ENCODE measurements at regions not wholly inside any gene's neighbourhood (a gene's known extent, or its start where the extent isn't known, plus 50 kb on each side); places are given as distances from the start of the nearest gene placed in this dataset.
"Not testable (repeated sequence)": the region's sequence is repeated elsewhere in the genome, so short reads cannot be mapped to it uniquely, and the experiment has no call there.

- no peaks in the 10 kb centered on the region for H3K4me1 ChIP-seq (ENCODE audit: insufficient read depth, low read length, severe bottlenecking)
- no peak overlapping the region for H2AFZ ChIP-seq (ENCODE audit: low read length)
- no peaks in the 10 kb centered on the region for H4K20me1 ChIP-seq (ENCODE audit: insufficient read depth, low read length)
- TF ChIP-seq CTCF (IDR thresholded peaks at IDR 0.05; ENCODE audit: low read length): no peak
- no peak for TF ChIP-seq EZH2 (IDR thresholded peaks at IDR 0.05; ENCODE audit: borderline replicate concordance, low read length)
- H3K9me2 ChIP-seq (ENCODE audit: low read depth, low read length): no peaks in the 10 kb centered on the region
- H3K4me2 ChIP-seq (ENCODE audit: low read length): no peak overlapping the region
- no peaks in the 10 kb centered on the region for H3K36me3 ChIP-seq (ENCODE audit: insufficient read depth, low read length)
- H3K9ac ChIP-seq (ENCODE audit: low read length): no peak overlapping the region
- H3K27me3 ChIP-seq (ENCODE audit: insufficient read depth, low read length): no peaks in the 10 kb centered on the region
- no peak overlapping the region for H3K4me3 ChIP-seq (ENCODE audit: low read depth, low read length, poor library complexity, severe bottlenecking)
- no peak overlapping the region for H3K27ac ChIP-seq (ENCODE audit: low read depth, low read length, poor library complexity, severe bottlenecking)
- no peaks in the 10 kb centered on the region for H3K9me3 ChIP-seq (ENCODE audit: low read length)
- no peaks in the 10 kb centered on the region for H3F3A ChIP-seq (ENCODE audit: insufficient read depth, low read length)
- no peaks in the 10 kb centered on the region for H3K79me2 ChIP-seq (ENCODE audit: insufficient read depth, low read length)
These were observed 1132.0 kb upstream of the LRRTM3 start for GRCh38 chr10:65793738-65794425.

GRCh38 chr10:65794861-65795260 lies 1131.0 kb upstream of the LRRTM3 start:
- not testable (repeated sequence) for H3K36me3 ChIP-seq (ENCODE audit: insufficient read depth, low read length); H3K79me2 ChIP-seq (ENCODE audit: insufficient read depth, low read length); H3F3A ChIP-seq (ENCODE audit: insufficient read depth, low read length); H3K27me3 ChIP-seq (ENCODE audit: insufficient read depth, low read length); H3K9ac ChIP-seq (ENCODE audit: low read length); H2AFZ ChIP-seq (ENCODE audit: low read length); H3K4me2 ChIP-seq (ENCODE audit: low read length); H3K9me2 ChIP-seq (ENCODE audit: low read depth, low read length); H3K27ac ChIP-seq (ENCODE audit: low read depth, low read length, poor library complexity, severe bottlenecking); H4K20me1 ChIP-seq (ENCODE audit: insufficient read depth, low read length); H3K9me3 ChIP-seq (ENCODE audit: low read length); H3K4me1 ChIP-seq (ENCODE audit: insufficient read depth, low read length, severe bottlenecking); H3K4me3 ChIP-seq (ENCODE audit: low read depth, low read length, poor library complexity, severe bottlenecking)

GRCh38 chr10:65796472-65796871 lies 1129.4 kb upstream of the LRRTM3 start:
- Histone ChIP-seq H3K4me3 (ENCODE audit: low read depth, low read length, poor library complexity, severe bottlenecking) (no peak overlapping the region), H3K9ac (ENCODE audit: low read length) (no peak overlapping the region), H3K27me3 (ENCODE audit: insufficient read depth, low read length) (no peaks in the 10 kb centered on the region), H3K36me3 (ENCODE audit: insufficient read depth, low read length) (no peaks in the 10 kb centered on the region), H3K79me2 (ENCODE audit: insufficient read depth, low read length) (no peaks in the 10 kb centered on the region), H3F3A (ENCODE audit: insufficient read depth, low read length) (no peaks in the 10 kb centered on the region), H3K27ac (ENCODE audit: low read depth, low read length, poor library complexity, severe bottlenecking) (no peak overlapping the region), H3K9me2 (ENCODE audit: low read depth, low read length) (no peaks in the 10 kb centered on the region), H3K9me3 (ENCODE audit: low read length) (no peaks in the 10 kb centered on the region), H2AFZ (ENCODE audit: low read length) (no peak overlapping the region), H3K4me1 (ENCODE audit: insufficient read depth, low read length, severe bottlenecking) (no peaks in the 10 kb centered on the region), H3K4me2 (ENCODE audit: low read length) (no peak overlapping the region), H4K20me1 (ENCODE audit: insufficient read depth, low read length) (no peaks in the 10 kb centered on the region)
- TF ChIP-seq CTCF (IDR thresholded peaks at IDR 0.05; ENCODE audit: low read length): no peak
- TF ChIP-seq EZH2 (IDR thresholded peaks at IDR 0.05; ENCODE audit: borderline replicate concordance, low read length): no peak

- Histone ChIP-seq H3K27ac (ENCODE audit: low read depth, low read length, poor library complexity, severe bottlenecking) (no peak overlapping the region), H3K9ac (ENCODE audit: low read length) (no peak overlapping the region), H3K9me2 (ENCODE audit: low read depth, low read length) (no peaks in the 10 kb centered on the region), H3K4me1 (ENCODE audit: insufficient read depth, low read length, severe bottlenecking) (no peaks in the 10 kb centered on the region), H3K4me2 (ENCODE audit: low read length) (no peak overlapping the region), H3F3A (ENCODE audit: insufficient read depth, low read length) (no peaks in the 10 kb centered on the region), H3K9me3 (ENCODE audit: low read length) (no peaks in the 10 kb centered on the region), H4K20me1 (ENCODE audit: insufficient read depth, low read length) (no peaks in the 10 kb centered on the region), H2AFZ (ENCODE audit: low read length) (no peak overlapping the region), H3K36me3 (ENCODE audit: insufficient read depth, low read length) (no peaks in the 10 kb centered on the region), H3K27me3 (ENCODE audit: insufficient read depth, low read length) (no peaks in the 10 kb centered on the region), H3K79me2 (ENCODE audit: insufficient read depth, low read length) (no peaks in the 10 kb centered on the region), H3K4me3 (ENCODE audit: low read depth, low read length, poor library complexity, severe bottlenecking) (no peak overlapping the region)
- TF ChIP-seq EZH2 (IDR thresholded peaks at IDR 0.05; ENCODE audit: borderline replicate concordance, low read length) (no peak), CTCF (IDR thresholded peaks at IDR 0.05; ENCODE audit: low read length) (no peak)
These were observed 1127.7 kb upstream of the LRRTM3 start for GRCh38 chr10:65798133-65798532.
